ENCODE measurements at regions not wholly inside any gene's neighbourhood (a gene's known extent, or its start where the extent isn't known, plus 50 kb on each side); places are given as distances from the start of the nearest gene placed in this dataset.

DNA sequence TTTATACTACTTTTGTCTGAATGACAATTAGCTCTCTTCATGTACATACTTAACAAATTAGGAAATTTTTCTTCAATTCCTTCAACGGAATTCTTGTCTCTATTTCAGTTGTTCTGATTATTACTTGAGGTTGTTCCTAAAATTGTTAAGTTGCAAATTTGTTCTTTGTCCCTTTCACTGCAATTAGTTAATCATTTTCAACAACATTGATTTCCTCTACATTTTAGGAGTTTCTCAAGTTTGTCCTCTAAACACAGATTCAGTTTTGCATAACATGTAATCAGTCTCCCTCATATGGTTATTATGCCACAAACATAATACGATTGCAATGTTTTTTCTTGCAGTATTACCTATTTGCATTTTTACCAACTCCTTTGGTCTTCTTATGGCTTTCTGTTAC, 283.5 kb downstream of the SV2B start:
- Histone ChIP-seq H3K27ac (ENCODE audit: low read depth in 1 of 2, low read length in 2 of 2) (no peak overlapping the region), H3K36me3 (ENCODE audit: control insufficient read depth in 4 of 4, insufficient read depth in 3 of 4, low read depth in 1 of 4, low read length in 3 of 4) (no peaks in the 10 kb centered on the region), H3K9me3 (ENCODE audit: control insufficient read depth in 4 of 4, low read length in 3 of 4) (no peaks in the 10 kb centered on the region), H3K27me3 (ENCODE audit: control insufficient read depth in 4 of 4, insufficient read depth in 4 of 4, low read length in 3 of 4) (no peaks in the 10 kb centered on the region), H3K9ac (ENCODE audit: low read depth in 1 of 2, low read length in 2 of 2) (no peak overlapping the region), H3K4me1 (ENCODE audit: control insufficient read depth in 4 of 4, insufficient read depth in 4 of 4, low read length in 3 of 4) (peaks cover 7 to 15% (median 12%) of the 10 kb centered on the region in 4 donors), H3K4me3 (ENCODE audit: low read depth in 1 of 3, low read length in 3 of 3) (peak overlapping the region in 1 of 3 donors; percentile 45)
- TF ChIP-seq JUND (IDR thresholded peaks at IDR 0.05) (peak in 1 of 2 donors; percentile 29), RAD21 (IDR thresholded peaks at IDR 0.05) (peak; percentile 10 to 24), EGR1 (IDR thresholded peaks at IDR 0.05; ENCODE audit: low read depth in 2 of 2) (no peak), SP1 (IDR thresholded peaks at IDR 0.05) (peak; percentile 41), RXRA (IDR thresholded peaks at IDR 0.05) (peak; percentile 23 to 34), HNF4A (conservative IDR thresholded peaks at IDR 0.05) (peak; percentile 54 to 56), YY1 (IDR thresholded peaks at IDR 0.05) (peak; percentile 51)
- TF ChIP-seq, protein P1, sequence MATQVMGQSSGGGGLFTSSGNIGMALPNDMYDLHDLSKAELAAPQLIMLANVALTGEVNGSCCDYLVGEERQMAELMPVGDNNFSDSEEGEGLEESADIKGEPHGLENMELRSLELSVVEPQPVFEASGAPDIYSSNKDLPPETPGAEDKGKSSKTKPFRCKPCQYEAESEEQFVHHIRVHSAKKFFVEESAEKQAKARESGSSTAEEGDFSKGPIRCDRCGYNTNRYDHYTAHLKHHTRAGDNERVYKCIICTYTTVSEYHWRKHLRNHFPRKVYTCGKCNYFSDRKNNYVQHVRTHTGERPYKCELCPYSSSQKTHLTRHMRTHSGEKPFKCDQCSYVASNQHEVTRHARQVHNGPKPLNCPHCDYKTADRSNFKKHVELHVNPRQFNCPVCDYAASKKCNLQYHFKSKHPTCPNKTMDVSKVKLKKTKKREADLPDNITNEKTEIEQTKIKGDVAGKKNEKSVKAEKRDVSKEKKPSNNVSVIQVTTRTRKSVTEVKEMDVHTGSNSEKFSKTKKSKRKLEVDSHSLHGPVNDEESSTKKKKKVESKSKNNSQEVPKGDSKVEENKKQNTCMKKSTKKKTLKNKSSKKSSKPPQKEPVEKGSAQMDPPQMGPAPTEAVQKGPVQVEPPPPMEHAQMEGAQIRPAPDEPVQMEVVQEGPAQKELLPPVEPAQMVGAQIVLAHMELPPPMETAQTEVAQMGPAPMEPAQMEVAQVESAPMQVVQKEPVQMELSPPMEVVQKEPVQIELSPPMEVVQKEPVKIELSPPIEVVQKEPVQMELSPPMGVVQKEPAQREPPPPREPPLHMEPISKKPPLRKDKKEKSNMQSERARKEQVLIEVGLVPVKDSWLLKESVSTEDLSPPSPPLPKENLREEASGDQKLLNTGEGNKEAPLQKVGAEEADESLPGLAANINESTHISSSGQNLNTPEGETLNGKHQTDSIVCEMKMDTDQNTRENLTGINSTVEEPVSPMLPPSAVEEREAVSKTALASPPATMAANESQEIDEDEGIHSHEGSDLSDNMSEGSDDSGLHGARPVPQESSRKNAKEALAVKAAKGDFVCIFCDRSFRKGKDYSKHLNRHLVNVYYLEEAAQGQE (IDR thresholded peaks at IDR 0.05) = no peak
- no peak for DNase-seq (ENCODE audit: low spot score)
- WGBS = 38% methylated on average over 2 of the region's 2 CpGs

DNA sequence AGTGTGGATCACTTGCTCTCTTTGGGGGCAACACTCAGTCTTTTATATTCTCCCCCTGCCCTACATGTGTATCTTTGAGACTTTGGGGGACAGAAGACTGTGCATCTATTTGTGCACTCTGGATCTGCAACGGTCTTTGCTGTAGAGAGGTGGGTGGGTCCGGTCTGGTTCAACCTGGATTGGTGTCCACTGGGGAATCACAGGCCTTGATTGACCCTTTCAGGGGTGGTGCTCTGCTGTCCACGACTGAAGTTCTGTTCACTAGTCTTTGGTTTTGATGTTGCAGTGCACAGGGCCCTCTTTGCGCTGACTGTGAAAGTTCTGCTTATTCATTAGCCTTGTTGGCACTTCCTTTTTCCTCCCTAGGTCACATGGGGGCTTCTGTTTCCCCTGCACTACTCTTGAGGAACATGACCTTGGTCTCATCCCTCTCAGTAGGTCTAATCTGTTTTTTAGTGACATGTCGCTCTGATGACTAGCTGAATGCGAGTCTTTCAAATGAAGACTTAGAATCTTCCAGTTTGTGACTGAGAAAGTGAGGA, 284.2 kb downstream of the SV2B start:
- no peaks in the 10 kb centered on the region for H3K36me3 ChIP-seq (ENCODE audit: control insufficient read depth in 4 of 4, insufficient read depth in 3 of 4, low read depth in 1 of 4, low read length in 3 of 4)
- DNase-seq (ENCODE audit: low spot score) = no peak
- H3K9me3 ChIP-seq (ENCODE audit: control insufficient read depth in 4 of 4, low read length in 3 of 4) = no peaks in the 10 kb centered on the region
- TF ChIP-seq, protein P1 (IDR thresholded peaks at IDR 0.05) = peak; percentile 44
- no peak for TF ChIP-seq FOXA2 (IDR thresholded peaks at IDR 0.05)
- no peak for TF ChIP-seq FOXA1 (IDR thresholded peaks at IDR 0.05)
- TF ChIP-seq TAF1 (conservative IDR thresholded peaks at IDR 0.05) = no peak
- no peak for TF ChIP-seq YY1 (IDR thresholded peaks at IDR 0.05)
- TF ChIP-seq, protein P2, sequence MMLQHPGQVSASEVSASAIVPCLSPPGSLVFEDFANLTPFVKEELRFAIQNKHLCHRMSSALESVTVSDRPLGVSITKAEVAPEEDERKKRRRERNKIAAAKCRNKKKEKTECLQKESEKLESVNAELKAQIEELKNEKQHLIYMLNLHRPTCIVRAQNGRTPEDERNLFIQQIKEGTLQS (IDR thresholded peaks at IDR 0.05) = no peak
- H3K9ac ChIP-seq (ENCODE audit: low read depth in 1 of 2, low read length in 2 of 2) = no peak overlapping the region
- H3K4me1 ChIP-seq (ENCODE audit: control insufficient read depth in 4 of 4, insufficient read depth in 4 of 4, low read length in 3 of 4) = peaks cover 7 to 15% (median 12%) of the 10 kb centered on the region in 4 donors
- no peak overlapping the region for H3K27ac ChIP-seq (ENCODE audit: low read depth in 1 of 2, low read length in 2 of 2)
- no peaks in the 10 kb centered on the region for H3K27me3 ChIP-seq (ENCODE audit: control insufficient read depth in 4 of 4, insufficient read depth in 4 of 4, low read length in 3 of 4)
- H3K4me3 ChIP-seq (ENCODE audit: low read depth in 1 of 3, low read length in 3 of 3) = peak overlapping the region in 1 of 3 donors; percentile 45
- WGBS = 71% methylated on average over 6 of the region's 6 CpGs
